NCI-H526 (cell line): ENCODE measurements at regions not wholly inside any gene's neighbourhood (a gene's known extent, or its start where the extent isn't known, plus 50 kb on each side); places are given as distances from the start of the nearest gene placed in this dataset.
"Not testable (repeated sequence)": the region's sequence is repeated elsewhere in the genome, so short reads cannot be mapped to it uniquely, and the experiment has no call there.

ENCODE experiments used
- DNase-seq, 2 experiments: peaks; one replicate each; lab custom pipeline; 2025; lab: John Stamatoyannopoulos, UW

GRCh38 chr2:65914244-65914786, 481.9 kb upstream of the SPRED2 start:
- DNase-seq: peak in 1 of 2 experiments; percentile 56

GRCh38 chr2:65913813-65914212, 481.4 kb upstream of the SPRED2 start:
- DNase-seq: peak in 1 of 2 experiments; percentile 56

GRCh38 chr2:65901756-65902155, 469.4 kb upstream of the SPRED2 start:
- no peak for DNase-seq

GRCh38 chr2:65896446-65896845, 464.0 kb upstream of the SPRED2 start:
- no peak for DNase-seq

- DNase-seq: not testable (repeated sequence)
These were observed 457.7 kb upstream of the SPRED2 start for GRCh38 chr2:65890131-65890530.

GRCh38 chr2:65885266-65885665, 452.9 kb upstream of the SPRED2 start:
- DNase-seq: no peak

GRCh38 chr2:65881592-65881991, 449.2 kb upstream of the SPRED2 start:
- no peak for DNase-seq

- no peak for DNase-seq
These were observed 448.0 kb upstream of the SPRED2 start for GRCh38 chr2:65880436-65880835.

- DNase-seq: no peak
These were observed 445.6 kb upstream of the SPRED2 start for GRCh38 chr2:65878011-65878340.

- DNase-seq: no peak
These were observed 445.1 kb upstream of the SPRED2 start for GRCh38 chr2:65877331-65878010.

- DNase-seq: no peak
These were observed 443.7 kb upstream of the SPRED2 start for GRCh38 chr2:65876114-65876513.

- DNase-seq: peak; percentile 81 to 83
These were observed 438.4 kb upstream of the SPRED2 start for GRCh38 chr2:65870826-65871225.

- DNase-seq: no peak
These were observed 436.9 kb upstream of the SPRED2 start for GRCh38 chr2:65869296-65869695.

GRCh38 chr2:65868177-65868576, 435.8 kb upstream of the SPRED2 start:
- peak in 1 of 2 experiments; percentile 26 for DNase-seq

- DNase-seq: no peak
These were observed 435.0 kb upstream of the SPRED2 start for GRCh38 chr2:65867446-65867845.

- no peak for DNase-seq
These were observed 433.7 kb upstream of the SPRED2 start for GRCh38 chr2:65866148-65866547.

GRCh38 chr2:65864619-65865018, 432.2 kb upstream of the SPRED2 start:
- DNase-seq: no peak

GRCh38 chr2:65863713-65864112, 431.3 kb upstream of the SPRED2 start:
- DNase-seq: peak in 1 of 2 experiments; percentile 24

GRCh38 chr2:65856928-65857327, 424.5 kb upstream of the SPRED2 start:
- no peak for DNase-seq

GRCh38 chr2:65856423-65856822, 424.0 kb upstream of the SPRED2 start:
- no peak for DNase-seq

- no peak for DNase-seq
These were observed 418.3 kb upstream of the SPRED2 start for GRCh38 chr2:65850695-65851094.

- DNase-seq: peak in 1 of 2 experiments; percentile 76
These were observed 414.7 kb upstream of the SPRED2 start for GRCh38 chr2:65846989-65847678.

GRCh38 chr2:65845442-65846182, 413.2 kb upstream of the SPRED2 start:
- no peak for DNase-seq
